B cell (primary cell): ENCODE measurements at regions not wholly inside any gene's neighbourhood (a gene's known extent, or its start where the extent isn't known, plus 50 kb on each side); places are given as distances from the start of the nearest gene placed in this dataset.

Experiments used
- ATAC-seq: fragments of 200-7000 bp; cut with Tn5 transposase; one replicate; pipeline ENCODE4 v1.10.0; 2021; ENCODE audit warnings: low read depth, mild to moderate bottlenecking, moderate number of reproducible peaks, moderate library complexity
- CTCF ChIA-PET: fragments of 350-600 bp; sonication (Branson Sonifier 250); formaldehyde crosslinking; loops from one replicate; lab custom pipeline; 2021; ENCODE audit warnings: antibody characterized with exemption, inconsistent platforms; lab: Charles Lee
- POLR2A ChIA-PET: fragments of 350-600 bp; sonication (Branson Sonifier 250); formaldehyde crosslinking; loops from one replicate; lab custom pipeline; 2021; ENCODE audit warnings: antibody characterized with exemption; lab: Charles Lee
- DNase-seq: peaks from one replicate; pipeline ENCODE4 v3.0.0; 2013
- H2AFZ ChIP-seq: 2 replicates; pipeline ENCODE4 v1.6.1; 2012; ENCODE audit warnings: mild to moderate bottlenecking, low read depth, low read length; ENCODE audit not compliant: insufficient read depth, poor library complexity, severe bottlenecking
- H3K27ac ChIP-seq, 2 donors: 1 replicate in 1 of 2; 2 replicates in 1 of 2; pipeline ENCODE4 v1.5.1; 2012 to 2013; ENCODE audit warnings: low read length in 2 of 2, mild to moderate bottlenecking in 2 of 2, moderate library complexity in 1 of 2
- H3K27me3 ChIP-seq, 4 experiments: fragments of 200-600 bp in 1 of 4; sonication (generic) in 1 of 4; replicated peaks in 1 of 4; 1 replicate in 2 of 4; 2 replicates in 2 of 4; pipeline versions ENCODE4 v1.6.1 to v1.7.0; 2013 to 2016; ENCODE audit warnings: low read length in 3 of 4, mild to moderate bottlenecking in 2 of 4, mixed read lengths in 1 of 4, moderate library complexity in 1 of 4; ENCODE audit not compliant: insufficient read depth in 4 of 4, control insufficient read depth in 3 of 4; ENCODE audit errors: control extremely low read depth in 1 of 4
- H3K36me3 ChIP-seq, 2 experiments: replicated peaks in 1 of 2; 1 replicate in 1 of 2; 2 replicates in 1 of 2; pipeline versions ENCODE4 v1.6.1 to v1.7.1; 2013; ENCODE audit warnings: low read length in 1 of 2; ENCODE audit not compliant: insufficient read depth in 2 of 2, control insufficient read depth in 1 of 2; ENCODE audit errors: control extremely low read depth in 1 of 2, extremely low read depth in 1 of 2
- H3K4me1 ChIP-seq, 2 donors: fragments of 200-600 bp in 1 of 2; sonication (generic) in 1 of 2; 1 replicate in 1 of 2; 2 replicates in 1 of 2; pipeline versions ENCODE4 v1.5.1 to v1.6.1; 2013 to 2017; ENCODE audit warnings: low read length in 2 of 2; ENCODE audit not compliant: control insufficient read depth in 2 of 2, insufficient read depth in 2 of 2
- H3K4me2 ChIP-seq: replicated peaks from 2 replicates; pipeline ENCODE3; 2012; ENCODE audit warnings: mild to moderate bottlenecking, low read depth, low read length; ENCODE audit not compliant: poor library complexity, severe bottlenecking
- H3K4me3 ChIP-seq, 5 experiments: fragments of 200-600 bp in 1 of 5; sonication (generic) in 1 of 5; 1 replicate in 3 of 5; 2 replicates in 2 of 5; pipeline versions ENCODE4 v1.5.1 to v1.7.0; 2011 to 2016; ENCODE audit warnings: low read length in 4 of 5, mild to moderate bottlenecking in 4 of 5, low read depth in 2 of 5, control low read depth in 1 of 5, moderate library complexity in 1 of 5; ENCODE audit not compliant: insufficient read depth in 1 of 5; ENCODE audit errors: control extremely low read depth in 1 of 5, extremely low read depth in 1 of 5
- H3K79me2 ChIP-seq: fragments of 200-600 bp; sonication (generic); one replicate; pipeline ENCODE4 v1.6.0; 2016; ENCODE audit warnings: low read length; ENCODE audit not compliant: control insufficient read depth, insufficient read depth
- H3K9ac ChIP-seq: fragments of 200-600 bp; sonication (generic); 2 replicates; pipeline ENCODE4 v1.6.1; 2017; ENCODE audit warnings: mild to moderate bottlenecking, low read length, moderate library complexity
- H3K9me3 ChIP-seq, 3 donors: one replicate each; pipeline versions ENCODE4 v1.6.1 to v1.7.1; 2013; ENCODE audit warnings: low read length in 2 of 3; ENCODE audit not compliant: control insufficient read depth in 2 of 3, insufficient read depth in 1 of 3; ENCODE audit errors: control extremely low read depth in 1 of 3
- H4K20me1 ChIP-seq: 2 replicates; pipeline ENCODE4 v1.6.0; 2012; ENCODE audit warnings: mild to moderate bottlenecking, low read length; ENCODE audit not compliant: insufficient read depth, control insufficient read depth, poor library complexity, severe bottlenecking
- H3K27ac Mint-ChIP-seq: one replicate; pipeline ENCODE4 v1.8.0; 2021; ENCODE audit warnings: mixed read lengths
- H3K27me3 Mint-ChIP-seq: one replicate; pipeline ENCODE4 v1.8.0; 2021; ENCODE audit warnings: mixed read lengths
- H3K4me1 Mint-ChIP-seq: one replicate; pipeline ENCODE4 v1.8.0; 2021; ENCODE audit warnings: mixed read lengths
- H3K4me3 Mint-ChIP-seq: one replicate; pipeline ENCODE4 v1.8.0; 2021; ENCODE audit warnings: mixed read lengths
- H3K9me3 Mint-ChIP-seq: one replicate; pipeline ENCODE4 v1.8.0; 2022; ENCODE audit warnings: mixed read lengths; ENCODE audit not compliant: insufficient read depth
- CTCF ChIP-seq: fragments of 200-600 bp; IDR thresholded peaks from one replicate; pipeline ENCODE4 v1.8.0; 2022; ENCODE audit warnings: antibody characterized with exemption, mild to moderate bottlenecking
- EZH2 ChIP-seq: IDR thresholded peaks from 2 replicates; pipeline ENCODE4 v1.6.1; 2012; ENCODE audit warnings: borderline replicate concordance, low read depth, mild to moderate bottlenecking, moderate library complexity, low read length; ENCODE audit not compliant: insufficient read depth, poor library complexity, severe bottlenecking
- WGBS: methylation state at CpG from one replicate; pipeline ENCODE4 v1.1.5; 2013; ENCODE audit warnings: missing lambda C conversion rate; ENCODE audit not compliant: insufficient coverage; 5-methylcytosine and 5-hydroxymethylcytosine counted together
- intact Hi-C: fragments of 100-400 bp; cut with micrococcal nuclease; formaldehyde crosslinking; loops from one replicate; pipeline ENCODE4 v1.10.0; 2022

GRCh38 chr2:225165052-225165451 is 122.8 kb upstream of the DOCK10 start:
- Mint-ChIP-seq H3K4me1 (no peaks in the 10 kb centered on the region), H3K9me3 (no peaks in the 10 kb centered on the region), H3K27me3 (peaks cover 24% of the 10 kb centered on the region), H3K4me3 (no peak overlapping the region), H3K27ac (no peak overlapping the region)
- Histone ChIP-seq H3K79me2 (no peaks in the 10 kb centered on the region), H3K9ac (no peak overlapping the region), H4K20me1 (no peaks in the 10 kb centered on the region), H3K36me3 (no peaks in the 10 kb centered on the region), H3K9me3 (no peaks in the 10 kb centered on the region), H3K4me2 (no peak overlapping the region), H3K27ac (no peak overlapping the region), H3K4me3 (no peak overlapping the region), H2AFZ (no peak overlapping the region), H3K27me3 (peaks cover 0 to 7% (median 3%) of the 10 kb centered on the region in 4 experiments), H3K4me1 (no peaks in the 10 kb centered on the region)
- TF ChIP-seq CTCF (no peak), EZH2 (no peak)
- intact Hi-C loops = no loop called here
- ChIA-PET CTCF (no interaction called here), POLR2A (no interaction called here)
- no peak for ATAC-seq
- DNase-seq = no peak
- no CpG with 5 or more reads among the region's 2 CpGs for WGBS

GRCh38 chr2:225164401-225165050 is 122.3 kb upstream of the DOCK10 start:
- intact Hi-C loops = no loop called here
- H3K27ac ChIP-seq = no peak overlapping the region
- H3K79me2 ChIP-seq = no peaks in the 10 kb centered on the region
- H3K9me3 ChIP-seq = no peaks in the 10 kb centered on the region
- H2AFZ ChIP-seq = no peak overlapping the region
- ChIA-PET POLR2A (no interaction called here), CTCF (no interaction called here)
- no peaks in the 10 kb centered on the region for H3K4me1 Mint-ChIP-seq
- no peak for ATAC-seq
- H3K27me3 Mint-ChIP-seq = peaks cover 24% of the 10 kb centered on the region
- no peaks in the 10 kb centered on the region for H4K20me1 ChIP-seq
- 27% methylated on average over 9 of the region's 11 CpGs for WGBS
- no peak overlapping the region for H3K4me2 ChIP-seq
- TF ChIP-seq EZH2 (no peak), CTCF (no peak)
- no peaks in the 10 kb centered on the region for H3K36me3 ChIP-seq
- no peaks in the 10 kb centered on the region for H3K9me3 Mint-ChIP-seq
- DNase-seq = no peak
- H3K9ac ChIP-seq = no peak overlapping the region
- H3K4me1 ChIP-seq = no peaks in the 10 kb centered on the region
- H3K4me3 Mint-ChIP-seq = no peak overlapping the region
- H3K4me3 ChIP-seq = no peak overlapping the region
- H3K27me3 ChIP-seq = peaks cover 0 to 7% (median 3%) of the 10 kb centered on the region in 4 experiments
- H3K27ac Mint-ChIP-seq = no peak overlapping the region
